GM12878 (cell line): ENCODE measurements at regions not wholly inside any gene's neighbourhood (a gene's known extent, or its start where the extent isn't known, plus 50 kb on each side); places are given as distances from the start of the nearest gene placed in this dataset.

Experiments used
- ATAC-seq: fragments of 200-7000 bp; cut with Tn5 transposase; 3 replicates; pipeline ENCODE4 v1.9.1; 2020; ENCODE audit warnings: mild to moderate bottlenecking, moderate library complexity
- BruUV-seq: library from RNA; stranded (reverse); fragments of 400-500 nt; replicated peaks from 2 replicates; lab custom pipeline; 2021; lab: Mats Ljungman, UMichigan
- CTCF ChIA-PET: fragments of 300-600 bp; sonication (Branson Sonifier 250); formaldehyde crosslinking; extraction: SDS; loops from one replicate; lab custom pipeline; 2021; ENCODE audit warnings: inconsistent platforms; lab: Yijun Ruan, JAX
- POLR2A ChIA-PET: fragments of 350-600 bp; formaldehyde crosslinking; extraction: SDS; loops from one replicate; lab custom pipeline; 2021; ENCODE audit warnings: inconsistent platforms; lab: Charles Lee
- RAD21 ChIA-PET: fragments of 300-600 bp; sonication (Branson Sonifier 250); formaldehyde crosslinking; loops from one replicate; lab custom pipeline; 2023; ENCODE audit warnings: antibody characterized with exemption; ENCODE audit not compliant: unreplicated experiment; lab: Charles Lee
- SMC1A ChIA-PET: fragments of 300-600 bp; sonication (Branson Sonifier 250); formaldehyde crosslinking; loops from one replicate; lab custom pipeline; 2023; ENCODE audit not compliant: unreplicated experiment, uncharacterized antibody; lab: Charles Lee
- DNase-seq: peaks from one replicate; pipeline ENCODE4 v3.0.0-alpha.2; 2011; ENCODE audit warnings: low read depth, low spot score
- FAIRE-seq: peaks from 3 replicates; lab custom pipeline; 2011; peaks lifted over from hg19 to GRCh38; lab: Jason Lieb, UNC
- H2AFZ ChIP-seq: 2 replicates; pipeline ENCODE4 v1.6.0; 2011; ENCODE audit warnings: low read depth, low read length, control low read depth; ENCODE audit not compliant: control insufficient read depth
- H3K27ac ChIP-seq: 2 replicates; pipeline ENCODE4 v1.5.1; 2011; ENCODE audit warnings: control low read depth; ENCODE audit not compliant: control insufficient read depth, insufficient read depth
- H3K27me3 ChIP-seq, 2 experiments: replicated peaks in 1 of 2; 2 replicates each; pipeline versions ENCODE4 v1.6.0 to v1.6.1; 2011; ENCODE audit warnings: low read length in 1 of 2; ENCODE audit not compliant: control insufficient read depth in 2 of 2, insufficient read depth in 2 of 2
- H3K36me3 ChIP-seq, 2 experiments: 2 replicates each; pipeline ENCODE4 v1.5.1; 2011; ENCODE audit warnings: low read length in 1 of 2; ENCODE audit not compliant: control insufficient read depth in 2 of 2, insufficient read depth in 2 of 2
- H3K4me1 ChIP-seq: 2 replicates; pipeline ENCODE4 v1.6.1; 2011; ENCODE audit warnings: mild to moderate bottlenecking, low read length, moderate library complexity, mixed read lengths; ENCODE audit not compliant: control insufficient read depth, insufficient read depth
- H3K4me2 ChIP-seq: 2 replicates; pipeline ENCODE4 v1.6.0; 2011; ENCODE audit warnings: control low read depth; ENCODE audit not compliant: control insufficient read depth, insufficient read depth
- H3K4me3 ChIP-seq: fragments of 200-600 bp; sonication (generic); 2 replicates; pipeline ENCODE4 v1.5.1; 2016
- H3K79me2 ChIP-seq: 2 replicates; pipeline ENCODE4 v1.6.0; 2011; ENCODE audit warnings: low read length; ENCODE audit not compliant: control insufficient read depth, insufficient read depth
- H3K9ac ChIP-seq: 2 replicates; pipeline ENCODE4 v1.8.0; 2011; ENCODE audit warnings: low read length, control low read depth, mixed read lengths; ENCODE audit not compliant: control insufficient read depth, insufficient read depth
- H3K9me3 ChIP-seq: replicated peaks from 3 replicates; pipeline ENCODE4 v1.5.1; 2011; ENCODE audit warnings: mild to moderate bottlenecking, low read length; ENCODE audit not compliant: control insufficient read depth, insufficient read depth
- H4K20me1 ChIP-seq: 2 replicates; pipeline ENCODE4 v1.6.0; 2011; ENCODE audit not compliant: control insufficient read depth, insufficient read depth
- CREM ChIP-seq: IDR thresholded peaks from 2 replicates; pipeline ENCODE4 v1.6.1; 2014; ENCODE audit warnings: antibody characterized with exemption, low read depth
- E4F1 ChIP-seq: fragments of 450-650 bp; IDR thresholded peaks from 2 replicates; pipeline ENCODE4 v1.6.1; 2018; ENCODE audit warnings: borderline replicate concordance, mild to moderate bottlenecking; ENCODE audit not compliant: partially characterized antibody
- EGR1 ChIP-seq, 2 experiments: IDR thresholded peaks; 1 replicate in 1 of 2; 2 replicates in 1 of 2; pipeline ENCODE4 v1.6.1; 2011 to 2012; ENCODE audit warnings: low read depth in 2 of 2, low read length in 2 of 2, borderline replicate concordance in 1 of 2, mild to moderate bottlenecking in 1 of 2, moderate library complexity in 1 of 2
- EP300 ChIP-seq, 2 experiments: fragments of 150-350 bp in 1 of 2; IDR thresholded peaks; 2 replicates each; pipeline ENCODE4 v1.6.1; 2011 to 2012; ENCODE audit warnings: low read depth in 2 of 2, low read length in 2 of 2, borderline replicate concordance in 1 of 2, improper control_type of control experiment in 1 of 2, inconsistent platforms in 1 of 2; ENCODE audit not compliant: control insufficient read depth in 1 of 2
- JUND ChIP-seq: IDR thresholded peaks from 2 replicates; pipeline ENCODE4 v1.6.1; 2012; ENCODE audit warnings: low read depth, mild to moderate bottlenecking, low read length, improper control_type of control experiment, moderate library complexity
- KAT2A ChIP-seq: conservative IDR thresholded peaks from 2 replicates; pipeline ENCODE4 v1.6.1; 2011; ENCODE audit warnings: low read depth, low read length; ENCODE audit not compliant: control insufficient read depth
- MAX ChIP-seq: IDR thresholded peaks from 2 replicates; pipeline ENCODE4 v1.6.1; 2012; ENCODE audit warnings: low read depth, low read length, improper control_type of control experiment
- RAD51 ChIP-seq: fragments of 450-650 bp; IDR thresholded peaks from 2 replicates; pipeline ENCODE4 v1.6.1; 2016; ENCODE audit warnings: moderate library complexity, mild to moderate bottlenecking, inconsistent platforms
- TCF3 ChIP-seq: IDR thresholded peaks from 2 replicates; pipeline ENCODE4 v1.6.1; 2012; ENCODE audit warnings: low read depth, mild to moderate bottlenecking, low read length, borderline replicate concordance; ENCODE audit not compliant: insufficient read depth
- ZBED1 ChIP-seq: IDR thresholded peaks from 2 replicates; pipeline ENCODE4 v1.6.1; 2016; ENCODE audit warnings: borderline replicate concordance
- ZZZ3 ChIP-seq: IDR thresholded peaks from 2 replicates; pipeline ENCODE4 v1.6.1; 2011; ENCODE audit warnings: low read depth; ENCODE audit not compliant: control insufficient read depth, insufficient read length
- WGBS: methylation state at CpG from one replicate; pipeline ENCODE4 v1.1.6; 2016; ENCODE audit warnings: low lambda C conversion rate; ENCODE audit not compliant: insufficient replicate concordance, insufficient coverage; ENCODE audit errors: missing lambda C conversion rate; 5-methylcytosine and 5-hydroxymethylcytosine counted together
- in situ Hi-C: fragments of 300-500 bp; cut with MboI; formaldehyde crosslinking; loops from 9 replicates; pipeline ENCODE4 v1.14.3; 2018; ENCODE audit warnings: mixed read lengths
- intact Hi-C: fragments of 100-400 bp; cut with micrococcal nuclease; formaldehyde crosslinking; loops from one replicate; pipeline ENCODE4 v1.14.2; 2022; ENCODE audit not compliant: unreplicated experiment

DNA sequence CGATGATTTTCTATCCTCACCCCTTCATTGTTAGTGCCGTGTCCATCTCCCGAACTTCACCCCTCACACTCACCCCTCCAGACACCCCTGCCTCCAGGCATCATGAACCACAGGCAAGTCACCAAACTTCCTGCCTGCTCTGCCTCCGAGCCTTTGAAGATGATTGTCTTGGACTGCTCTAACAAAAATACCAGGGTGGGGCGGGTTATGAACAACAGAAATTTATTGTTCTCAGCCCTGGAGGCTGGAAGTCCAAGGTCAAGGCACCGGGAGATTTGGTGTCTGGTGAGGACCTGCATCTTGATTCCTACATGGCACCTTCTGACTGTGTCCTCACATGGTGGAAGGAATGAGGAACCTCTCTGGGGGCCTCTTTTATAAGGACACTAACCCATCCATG, 1508.3 kb downstream of the TBC1D22A start:
- FAIRE-seq (no peak), ATAC-seq (no peak), DNase-seq (no peak)
- no TSS peak for BruUV-seq
- no peaks in the 10 kb centered on the region for H4K20me1 ChIP-seq
- H3K9ac ChIP-seq = no peak overlapping the region
- TF ChIP-seq CREM (no peak), EP300 (IDR thresholded peaks at IDR 0.05; ENCODE audit: borderline replicate concordance in 1 of 2, control insufficient read depth in 1 of 2, low read depth in 2 of 2, low read length in 2 of 2) (no peak), JUND (no peak), TCF3 (no peak), ZZZ3 (no peak), KAT2A (no peak), ZBED1 (no peak), EGR1 (IDR thresholded peaks at IDR 0.05; ENCODE audit: borderline replicate concordance in 1 of 2, low read depth in 2 of 2, low read length in 2 of 2) (no peak), E4F1 (no peak), RAD51 (no peak), MAX (no peak)
- POLR2A ChIA-PET = no interaction called here
- CTCF ChIA-PET = no interaction called here
- no peak overlapping the region for H3K4me3 ChIP-seq
- RAD21 ChIA-PET = no interaction called here
- SMC1A ChIA-PET = no interaction called here
- H3K27me3 ChIP-seq = no peaks in the 10 kb centered on the region
- H2AFZ ChIP-seq = no peak overlapping the region
- H3K4me1 ChIP-seq = no peaks in the 10 kb centered on the region
- H3K4me2 ChIP-seq = no peak overlapping the region
- WGBS = 21% methylated on average over 6 of the region's 6 CpGs
- in situ Hi-C loops (no loop called here), intact Hi-C loops (no loop called here)
- H3K9me3 ChIP-seq = no peaks in the 10 kb centered on the region; the same call in 2 of the 3 replicates
- H3K36me3 ChIP-seq = no peaks in the 10 kb centered on the region
- H3K27ac ChIP-seq = no peak overlapping the region
- no peaks in the 10 kb centered on the region for H3K79me2 ChIP-seq
